Endodermal cell (in vitro differentiated cells): ENCODE measurements at regions not wholly inside any gene's neighbourhood (a gene's known extent, or its start where the extent isn't known, plus 50 kb on each side); places are given as distances from the start of the nearest gene placed in this dataset.
A peak's percentile ranks its signal among the peaks of the same experiment; 100 is the strongest.
"Not testable (repeated sequence)": the region's sequence is repeated elsewhere in the genome, so short reads cannot be mapped to it uniquely, and the experiment has no call there.

Source experiments
- DNase-seq: peaks from one replicate; pipeline ENCODE4 v3.0.0-alpha.2; 2017
- H3K27ac ChIP-seq: 2 replicates; pipeline ENCODE4 v1.5.1; 2013; ENCODE audit warnings: mild to moderate bottlenecking, low read depth, low read length, moderate library complexity
- H3K27me3 ChIP-seq: 2 replicates; pipeline ENCODE4 v1.6.1; 2013; ENCODE audit warnings: mild to moderate bottlenecking, low read length, moderate library complexity; ENCODE audit not compliant: insufficient read depth, control insufficient read depth, poor library complexity, severe bottlenecking
- H3K36me3 ChIP-seq: 2 replicates; pipeline ENCODE4 v1.7.0; 2013; ENCODE audit warnings: mild to moderate bottlenecking, low read length, moderate library complexity; ENCODE audit not compliant: control insufficient read depth, insufficient read depth
- H3K4me1 ChIP-seq: one replicate; pipeline ENCODE4 v1.7.0; 2013; ENCODE audit warnings: low read length; ENCODE audit not compliant: control insufficient read depth, insufficient read depth
- H3K4me3 ChIP-seq: 2 replicates; pipeline ENCODE4 v1.5.1; 2013; ENCODE audit warnings: mild to moderate bottlenecking, low read length, moderate library complexity
- H3K9ac ChIP-seq: 2 replicates; pipeline ENCODE4 v1.6.1; 2013; ENCODE audit warnings: mild to moderate bottlenecking, low read length, moderate library complexity; ENCODE audit not compliant: poor library complexity, severe bottlenecking; ENCODE audit errors: extremely low read depth
- H3K9me3 ChIP-seq: 2 replicates; pipeline ENCODE4 v1.6.1; 2013; ENCODE audit warnings: mild to moderate bottlenecking, low read length, moderate library complexity; ENCODE audit not compliant: control insufficient read depth
- H3K27ac Mint-ChIP-seq: 2 replicates; pipeline ENCODE4 v1.8.0; 2020; ENCODE audit warnings: mixed read lengths
- H3K27me3 Mint-ChIP-seq: 2 replicates; pipeline ENCODE4 v1.8.0; 2021; ENCODE audit warnings: mild to moderate bottlenecking, mixed read lengths; ENCODE audit not compliant: insufficient read depth
- H3K36me3 Mint-ChIP-seq: 2 replicates; pipeline ENCODE4 v1.8.0; 2020; ENCODE audit warnings: low read depth, mixed read lengths
- H3K4me1 Mint-ChIP-seq: 2 replicates; pipeline ENCODE4 v1.8.0; 2020; ENCODE audit warnings: mixed read lengths
- H3K4me3 Mint-ChIP-seq: 2 replicates; pipeline ENCODE4 v1.8.0; 2020; ENCODE audit warnings: mild to moderate bottlenecking, moderate library complexity, mixed read lengths
- H3K9me3 Mint-ChIP-seq: 2 replicates; pipeline ENCODE4 v1.8.0; 2020; ENCODE audit warnings: mild to moderate bottlenecking, mixed read lengths
- CTCF ChIP-seq: fragments of 200-600 bp; sonication (generic); conservative IDR thresholded peaks from 2 replicates; pipeline ENCODE4 v1.5.0; 2021; ENCODE audit warnings: antibody characterized with exemption, mild to moderate bottlenecking
- WGBS, 2 experiments: methylation state at CpG; one replicate each; pipeline versions ENCODE4 v1.1.5 to v1.1.7; 2013; ENCODE audit warnings: missing lambda C conversion rate in 2 of 2, mixed read lengths in 1 of 2; ENCODE audit not compliant: insufficient coverage in 1 of 2, insufficient read length in 1 of 2; 5-methylcytosine and 5-hydroxymethylcytosine counted together

GRCh38 chr6:50381099-50381415 lies 331.3 kb upstream of the DEFB112 start:
- peak; percentile 80 for DNase-seq
- H3K36me3 Mint-ChIP-seq: no peaks in the 10 kb centered on the region
- no peaks in the 10 kb centered on the region for H3K9me3 ChIP-seq
- no peaks in the 10 kb centered on the region for H3K27me3 Mint-ChIP-seq
- peak; percentile 86 for TF ChIP-seq CTCF
- 52% methylated on average over 2 of the region's 2 CpGs; no CpG with 5 or more reads in 1 of the 2 experiments for WGBS, 2 experiments
- no peaks in the 10 kb centered on the region for H3K4me1 ChIP-seq
- no peak overlapping the region for H3K9ac ChIP-seq
- no peaks in the 10 kb centered on the region for H3K4me1 Mint-ChIP-seq
- H3K27ac ChIP-seq: no peak overlapping the region
- no peak overlapping the region for H3K4me3 ChIP-seq
- no peak overlapping the region for H3K27ac Mint-ChIP-seq
- no peaks in the 10 kb centered on the region for H3K27me3 ChIP-seq
- no peak overlapping the region for H3K4me3 Mint-ChIP-seq
- H3K36me3 ChIP-seq: no peaks in the 10 kb centered on the region
- peaks cover 1% of the 10 kb centered on the region for H3K9me3 Mint-ChIP-seq

GRCh38 chr6:50390416-50390815 lies 322.9 kb upstream of the TFAP2D start:
- no peak overlapping the region for H3K27ac ChIP-seq
- Mint-ChIP-seq H3K4me3 (no peak overlapping the region), H3K27ac (no peak overlapping the region), H3K4me1 (no peaks in the 10 kb centered on the region), H3K27me3 (no peaks in the 10 kb centered on the region), H3K9me3 (no peaks in the 10 kb centered on the region), H3K36me3 (no peaks in the 10 kb centered on the region)
- no peak overlapping the region for H3K9ac ChIP-seq
- no peaks in the 10 kb centered on the region for H3K9me3 ChIP-seq
- no peaks in the 10 kb centered on the region for H3K27me3 ChIP-seq
- DNase-seq: no peak
- no peaks in the 10 kb centered on the region for H3K36me3 ChIP-seq
- H3K4me3 ChIP-seq: no peak overlapping the region
- WGBS, 2 experiments: 86% methylated on average over 1 of the region's 1 CpG; no CpG with 5 or more reads in 1 of the 2 experiments
- H3K4me1 ChIP-seq: no peaks in the 10 kb centered on the region
- TF ChIP-seq CTCF: no peak

GRCh38 chr6:50394139-50394538 lies 319.2 kb upstream of the TFAP2D start:
- H3K4me1 Mint-ChIP-seq, H3K4me3 ChIP-seq, DNase-seq, H3K4me1 ChIP-seq, H3K9ac ChIP-seq, H3K27me3 Mint-ChIP-seq, H3K36me3 Mint-ChIP-seq, H3K27ac ChIP-seq, H3K9me3 Mint-ChIP-seq, H3K36me3 ChIP-seq, H3K27me3 ChIP-seq, H3K9me3 ChIP-seq, H3K27ac Mint-ChIP-seq, H3K4me3 Mint-ChIP-seq: not testable (repeated sequence)
- no CpG with 5 or more reads among the region's 1 CpG for WGBS, 2 experiments

- Histone ChIP-seq H3K4me1 (peaks cover 6% of the 10 kb centered on the region), H3K4me3 (no peak overlapping the region), H3K9ac (no peak overlapping the region), H3K27me3 (peaks cover 26% of the 10 kb centered on the region), H3K27ac (no peak overlapping the region), H3K36me3 (no peaks in the 10 kb centered on the region), H3K9me3 (no peaks in the 10 kb centered on the region)
- Mint-ChIP-seq H3K36me3 (no peaks in the 10 kb centered on the region), H3K4me1 (peaks cover 12% of the 10 kb centered on the region), H3K27me3 (peaks cover 20% of the 10 kb centered on the region), H3K27ac (no peak overlapping the region), H3K4me3 (no peak overlapping the region), H3K9me3 (no peaks in the 10 kb centered on the region)
- TF ChIP-seq CTCF: no peak
- DNase-seq: no peak
- 88 to 90% methylated on average over 1 to 3 of the region's 3 CpGs for WGBS, 2 experiments
These were observed 308.7 kb upstream of the TFAP2D start for GRCh38 chr6:50404643-50405042.
